ENCODE measurements at regions not wholly inside any gene's neighbourhood (a gene's known extent, or its start where the extent isn't known, plus 50 kb on each side); places are given as distances from the start of the nearest gene placed in this dataset.
A peak's percentile ranks its signal among the peaks of the same experiment; 100 is the strongest.

- DNase-seq (ENCODE audit: low read depth, low spot score), result no peak
Measured at GRCh38 chr3:94596887-94597566, 534.2 kb downstream of the NSUN3 start.

GRCh38 chr3:94607778-94608177, 544.9 kb downstream of the NSUN3 start:
- no peak for DNase-seq (ENCODE audit: low read depth, low spot score)

- no peak for DNase-seq (ENCODE audit: low read depth, low spot score)
Measured at GRCh38 chr3:94609908-94610307, 547.0 kb downstream of the NSUN3 start.

GRCh38 chr3:94611596-94611995, 548.7 kb downstream of the NSUN3 start:
- no peak for DNase-seq (ENCODE audit: low read depth, low spot score)

- no peak for DNase-seq (ENCODE audit: low read depth, low spot score)
Measured at GRCh38 chr3:94612631-94613030, 549.8 kb downstream of the NSUN3 start.

- DNase-seq (ENCODE audit: low read depth, low spot score), result no peak
Measured at GRCh38 chr3:94614192-94614591, 551.3 kb downstream of the NSUN3 start.

GRCh38 chr3:94615275-94616065, 552.6 kb downstream of the NSUN3 start:
- no peak for DNase-seq (ENCODE audit: low read depth, low spot score)

GRCh38 chr3:94616833-94617232, 554.0 kb downstream of the NSUN3 start:
- DNase-seq (ENCODE audit: low read depth, low spot score), result peak; percentile 20

GRCh38 chr3:94617312-94617711, 554.5 kb downstream of the NSUN3 start:
- no peak for DNase-seq (ENCODE audit: low read depth, low spot score)

- no peak for DNase-seq (ENCODE audit: low read depth, low spot score)
Measured at GRCh38 chr3:94619643-94620042, 556.8 kb downstream of the NSUN3 start.

- DNase-seq (ENCODE audit: low read depth, low spot score), result no peak
Measured at GRCh38 chr3:94626573-94626972, 563.7 kb downstream of the NSUN3 start.

GRCh38 chr3:94627689-94628088, 564.8 kb downstream of the NSUN3 start:
- no peak for DNase-seq (ENCODE audit: low read depth, low spot score)

GRCh38 chr3:94643400-94643799, 580.5 kb downstream of the NSUN3 start:
- no peak for DNase-seq (ENCODE audit: low read depth, low spot score)

GRCh38 chr3:94645790-94646189, 582.9 kb downstream of the NSUN3 start:
- DNase-seq (ENCODE audit: low read depth, low spot score), result no peak

- DNase-seq (ENCODE audit: low read depth, low spot score), result peak; percentile 39
Measured at GRCh38 chr3:94647131-94647530, 584.3 kb downstream of the NSUN3 start.

- peak; percentile 11 for DNase-seq (ENCODE audit: low read depth, low spot score)
Measured at GRCh38 chr3:94648270-94649180, 585.7 kb downstream of the NSUN3 start.

GRCh38 chr3:94654096-94654495, 591.2 kb downstream of the NSUN3 start:
- DNase-seq (ENCODE audit: low read depth, low spot score), result no peak

- DNase-seq (ENCODE audit: low read depth, low spot score), result no peak
Measured at GRCh38 chr3:94665922-94666321, 603.1 kb downstream of the NSUN3 start.

GRCh38 chr3:94671078-94671477, 608.2 kb downstream of the NSUN3 start:
- no peak for DNase-seq (ENCODE audit: low read depth, low spot score)

- no peak for DNase-seq (ENCODE audit: low read depth, low spot score)
Measured at GRCh38 chr3:94673876-94674275, 611.0 kb downstream of the NSUN3 start.

GRCh38 chr3:94686208-94686607, 623.3 kb downstream of the NSUN3 start:
- DNase-seq (ENCODE audit: low read depth, low spot score), result no peak

- DNase-seq (ENCODE audit: low read depth, low spot score), result no peak
Measured at GRCh38 chr3:94693997-94694640, 631.3 kb downstream of the NSUN3 start.
